Esophagus muscularis mucosa (tissue), 4 donors: ENCODE measurements at regions not wholly inside any gene's neighbourhood (a gene's known extent, or its start where the extent isn't known, plus 50 kb on each side); places are given as distances from the start of the nearest gene placed in this dataset.

ENCODE experiments used
- DNase-seq: peaks from one replicate; pipeline ENCODE4 v3.0.0-alpha.2; 2017; ENCODE audit errors: extremely low spot score
- H3K27ac ChIP-seq, 4 donors: fragments of 200-600 bp; sonication (generic); replicated peaks in 1 of 4; 1 replicate in 3 of 4; 2 replicates in 1 of 4; pipeline ENCODE4 v1.5.1; 2016 to 2019; ENCODE audit warnings: mild to moderate bottlenecking in 1 of 4
- H3K27me3 ChIP-seq, 4 donors: fragments of 200-600 bp; sonication (generic); one replicate each; pipeline versions ENCODE4 v1.5.1 to v1.6.0; 2016 to 2019
- H3K36me3 ChIP-seq, 4 donors: fragments of 200-600 bp; sonication (generic); one replicate each; pipeline ENCODE4 v1.5.1; 2016 to 2019
- H3K4me1 ChIP-seq, 4 donors: fragments of 200-600 bp; sonication (generic); one replicate each; pipeline ENCODE4 v1.5.1; 2016 to 2019
- H3K4me3 ChIP-seq, 4 donors: fragments of 200-600 bp; sonication (generic); 1 replicate in 2 of 4; 2 replicates in 2 of 4; pipeline ENCODE4 v1.5.1; 2016 to 2019; ENCODE audit warnings: mild to moderate bottlenecking in 4 of 4, moderate library complexity in 1 of 4
- H3K9me3 ChIP-seq, 4 donors: fragments of 200-600 bp; sonication (generic); 1 replicate in 3 of 4; 2 replicates in 1 of 4; pipeline ENCODE4 v1.5.1; 2016 to 2019
- EP300 ChIP-seq: sonication (generic); formaldehyde crosslinking; IDR thresholded peaks from one replicate; pipeline ENCODE4 v1.6.1; 2017; ENCODE audit warnings: antibody characterized with exemption
- POLR2A ChIP-seq: fragments of 450-650 bp; IDR thresholded peaks from one replicate; pipeline ENCODE4 v1.6.1; 2017; ENCODE audit warnings: antibody characterized with exemption, moderate library complexity, mild to moderate bottlenecking, low read depth
- POLR2AphosphoS5 ChIP-seq, 2 donors: sonication (generic); formaldehyde crosslinking; IDR thresholded peaks; one replicate each; pipeline ENCODE4 v1.6.1; 2017; ENCODE audit warnings: antibody characterized with exemption in 2 of 2
- WGBS: methylation state at CpG from one replicate; pipeline ENCODE4 v1.1.5; 2018; 5-methylcytosine and 5-hydroxymethylcytosine counted together
- intact Hi-C: fragments of 100-400 bp; cut with DNase I; formaldehyde crosslinking; loops from one replicate; pipeline ENCODE4 v1.15.1; 2023
- TF ChIP-seq, protein P1 (sequence below), 3 experiments: fragments of 200-600 bp in 2 of 3; fragments of 450-650 bp in 1 of 3; sonication (generic) in 2 of 3; IDR thresholded peaks; one replicate each; pipeline ENCODE4 v1.5.1; 2017 to 2019; ENCODE audit warnings: antibody characterized with exemption in 3 of 3, mild to moderate bottlenecking in 2 of 3, moderate library complexity in 1 of 3

DNA sequence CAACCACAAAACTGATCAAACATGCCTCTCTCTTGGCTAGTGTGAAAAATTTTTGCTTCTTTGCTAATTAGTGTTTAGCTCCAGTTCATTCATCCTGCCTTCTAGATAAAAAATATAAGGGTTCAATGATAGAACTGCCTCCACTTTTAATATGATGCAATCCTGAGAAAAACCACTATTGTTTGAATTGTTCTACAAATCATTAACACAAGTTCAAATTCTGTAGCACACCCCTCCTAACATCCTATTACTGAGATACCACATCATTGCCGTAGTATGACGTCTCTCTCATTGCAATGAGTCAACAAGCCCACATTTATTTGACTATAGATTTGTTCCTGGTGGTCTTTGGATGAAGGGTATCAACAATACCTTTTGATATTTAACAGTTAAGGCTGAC lies 365.8 kb upstream of the OPRM1 start:
- Histone ChIP-seq H3K27ac (no peak overlapping the region), H3K9me3 (no peaks in the 10 kb centered on the region)
- WGBS, result 80% methylated on average over 2 of the region's 2 CpGs

DNA sequence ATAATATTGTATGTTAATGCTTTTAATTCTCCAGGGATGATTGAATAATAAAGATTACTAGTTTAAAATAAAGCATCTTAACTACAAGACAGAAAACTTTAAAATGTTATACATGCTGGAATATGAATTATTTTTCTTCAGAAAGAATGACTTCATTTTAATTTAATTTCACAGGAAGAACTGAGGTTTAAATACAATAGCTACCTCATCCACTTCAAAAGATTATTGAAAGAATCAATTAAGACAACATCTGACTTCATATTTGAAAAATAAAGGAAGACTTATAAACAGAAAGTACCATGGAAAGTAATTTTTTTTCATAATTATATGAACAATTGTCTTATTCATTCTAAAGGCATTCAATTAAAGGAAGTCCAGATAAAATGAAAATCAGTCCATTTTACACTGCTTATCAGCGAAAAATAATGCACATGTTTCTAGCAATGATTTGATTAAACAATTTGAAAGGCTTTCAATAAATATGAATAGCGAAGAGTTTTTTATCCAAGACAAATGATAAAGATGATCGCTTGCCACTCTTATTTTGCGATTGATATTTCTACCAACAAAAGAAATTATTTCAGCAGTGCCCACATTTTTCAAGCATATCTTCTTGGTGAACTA lies 368.5 kb upstream of the OPRM1 start:
- TF ChIP-seq POLR2A (no peak), EP300 (no peak), POLR2AphosphoS5 (IDR thresholded peaks at IDR 0.05) (no peak)
- TF ChIP-seq, protein P1, sequence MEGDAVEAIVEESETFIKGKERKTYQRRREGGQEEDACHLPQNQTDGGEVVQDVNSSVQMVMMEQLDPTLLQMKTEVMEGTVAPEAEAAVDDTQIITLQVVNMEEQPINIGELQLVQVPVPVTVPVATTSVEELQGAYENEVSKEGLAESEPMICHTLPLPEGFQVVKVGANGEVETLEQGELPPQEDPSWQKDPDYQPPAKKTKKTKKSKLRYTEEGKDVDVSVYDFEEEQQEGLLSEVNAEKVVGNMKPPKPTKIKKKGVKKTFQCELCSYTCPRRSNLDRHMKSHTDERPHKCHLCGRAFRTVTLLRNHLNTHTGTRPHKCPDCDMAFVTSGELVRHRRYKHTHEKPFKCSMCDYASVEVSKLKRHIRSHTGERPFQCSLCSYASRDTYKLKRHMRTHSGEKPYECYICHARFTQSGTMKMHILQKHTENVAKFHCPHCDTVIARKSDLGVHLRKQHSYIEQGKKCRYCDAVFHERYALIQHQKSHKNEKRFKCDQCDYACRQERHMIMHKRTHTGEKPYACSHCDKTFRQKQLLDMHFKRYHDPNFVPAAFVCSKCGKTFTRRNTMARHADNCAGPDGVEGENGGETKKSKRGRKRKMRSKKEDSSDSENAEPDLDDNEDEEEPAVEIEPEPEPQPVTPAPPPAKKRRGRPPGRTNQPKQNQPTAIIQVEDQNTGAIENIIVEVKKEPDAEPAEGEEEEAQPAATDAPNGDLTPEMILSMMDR (IDR thresholded peaks at IDR 0.05), result no peak
- Histone ChIP-seq H3K27ac (no peak overlapping the region), H3K27me3 (no peaks in the 10 kb centered on the region), H3K4me3 (no peak overlapping the region), H3K36me3 (no peaks in the 10 kb centered on the region), H3K4me1 (no peaks in the 10 kb centered on the region), H3K9me3 (no peaks in the 10 kb centered on the region)
- intact Hi-C loops, result no loop called here
- DNase-seq, result no peak
- 89% methylated on average over 4 of the region's 4 CpGs for WGBS

More for the DNA sequence above, 365.8 kb upstream of the OPRM1 start:
- H3K4me3 ChIP-seq, result no peak overlapping the region
- no peaks in the 10 kb centered on the region for H3K4me1 ChIP-seq
- no peaks in the 10 kb centered on the region for H3K36me3 ChIP-seq
- no peaks in the 10 kb centered on the region for H3K27me3 ChIP-seq
- no peak for TF ChIP-seq POLR2AphosphoS5 (IDR thresholded peaks at IDR 0.05)
- no peak for TF ChIP-seq POLR2A
- TF ChIP-seq EP300, result no peak
- TF ChIP-seq, protein P1 (IDR thresholded peaks at IDR 0.05), result no peak
- intact Hi-C loops, result no loop called here
- DNase-seq, result no peak

DNA sequence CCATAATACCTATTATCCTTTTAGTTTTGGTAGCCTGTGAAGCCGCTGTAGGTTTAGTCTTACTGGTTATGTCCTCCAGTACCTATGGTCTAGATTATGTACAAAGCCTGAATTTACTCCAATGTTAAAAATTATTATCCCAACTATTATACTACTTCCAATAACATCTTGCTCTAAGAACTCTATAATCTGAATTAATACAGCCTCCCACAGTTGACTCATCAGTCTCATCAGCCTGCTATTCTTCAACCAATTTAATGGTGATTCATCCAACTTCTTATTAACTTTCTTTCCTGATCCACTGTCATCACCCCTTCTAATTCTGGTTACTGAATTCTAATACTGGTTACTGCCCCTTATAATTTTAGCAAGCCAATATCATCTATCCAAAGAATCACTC lies 370.3 kb upstream of the OPRM1 start:
- no peak for DNase-seq
- intact Hi-C loops, result no loop called here
- Histone ChIP-seq H3K9me3 (no peaks in the 10 kb centered on the region), H3K27ac (no peak overlapping the region), H3K4me3 (no peak overlapping the region), H3K27me3 (no peaks in the 10 kb centered on the region), H3K36me3 (no peaks in the 10 kb centered on the region), H3K4me1 (no peaks in the 10 kb centered on the region)
- TF ChIP-seq POLR2AphosphoS5 (IDR thresholded peaks at IDR 0.05), result no peak
- TF ChIP-seq, protein P1 (IDR thresholded peaks at IDR 0.05), result no peak
- no peak for TF ChIP-seq EP300
- TF ChIP-seq POLR2A, result no peak
- WGBS, result 100% methylated on average over 1 of the region's 1 CpG

DNA sequence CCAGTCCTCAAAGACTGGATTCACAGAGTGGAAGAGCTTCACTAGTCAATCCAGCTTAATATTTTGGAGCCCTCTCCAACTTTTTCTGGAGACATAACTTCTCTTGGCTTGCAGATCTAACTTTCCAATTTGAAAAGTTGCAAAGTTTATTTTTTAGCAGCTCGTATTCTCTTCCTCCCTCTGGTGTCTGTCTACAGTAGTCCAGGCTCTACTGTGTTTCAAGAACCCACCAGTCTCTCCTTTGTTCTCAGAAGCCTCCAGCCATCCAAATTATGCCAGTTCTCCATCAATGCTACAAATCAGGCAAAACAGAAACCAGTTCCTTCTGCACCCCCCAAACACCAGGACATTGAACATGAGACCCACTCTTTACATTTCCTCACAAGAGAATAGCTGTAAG lies 376.1 kb upstream of the OPRM1 start:
- peaks cover 0 to 7% (median 0%) of the 10 kb centered on the region in 4 donors for H3K9me3 ChIP-seq
- intact Hi-C loops, result no loop called here
- no peak overlapping the region for H3K27ac ChIP-seq
- no peaks in the 10 kb centered on the region for H3K4me1 ChIP-seq
- no peak overlapping the region for H3K4me3 ChIP-seq
- H3K27me3 ChIP-seq, result no peaks in the 10 kb centered on the region
- 72% methylated on average over 1 of the region's 1 CpG for WGBS
- no peaks in the 10 kb centered on the region for H3K36me3 ChIP-seq
- DNase-seq, result no peak
- TF ChIP-seq, protein P1 (IDR thresholded peaks at IDR 0.05), result no peak
- TF ChIP-seq EP300 (no peak), POLR2A (no peak), POLR2AphosphoS5 (IDR thresholded peaks at IDR 0.05) (no peak)

DNA sequence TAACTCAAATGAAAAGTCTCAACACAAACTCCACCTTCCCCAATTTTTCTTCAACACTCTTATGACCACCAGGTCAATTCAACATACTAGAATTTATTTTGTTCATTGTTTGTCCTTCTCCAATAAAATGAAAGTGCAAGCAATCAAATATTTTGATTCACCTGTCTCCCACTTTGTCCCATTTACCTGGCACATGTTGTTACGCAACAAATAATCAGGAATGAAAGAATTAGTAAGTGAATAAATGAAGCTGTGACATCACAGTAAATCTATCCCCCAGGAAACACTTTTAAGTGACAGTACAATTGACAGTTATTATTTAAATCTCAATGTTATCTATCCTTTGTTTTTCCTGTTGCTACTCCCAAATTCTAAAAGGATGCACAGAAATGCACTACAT lies 393.7 kb upstream of the OPRM1 start:
- Histone ChIP-seq H3K9me3 (no peaks in the 10 kb centered on the region), H3K27ac (no peak overlapping the region), H3K27me3 (no peaks in the 10 kb centered on the region), H3K36me3 (no peaks in the 10 kb centered on the region), H3K4me3 (no peak overlapping the region), H3K4me1 (no peaks in the 10 kb centered on the region)
- intact Hi-C loops, result no loop called here
- no peak for TF ChIP-seq EP300
- TF ChIP-seq, protein P1 (IDR thresholded peaks at IDR 0.05), result no peak
- no peak for TF ChIP-seq POLR2A
- TF ChIP-seq POLR2AphosphoS5 (IDR thresholded peaks at IDR 0.05), result no peak
- WGBS, result 88% methylated on average over 1 of the region's 1 CpG
- DNase-seq, result no peak
